ENCODE measurements at regions not wholly inside any gene's neighbourhood (a gene's known extent, or its start where the extent isn't known, plus 50 kb on each side); places are given as distances from the start of the nearest gene placed in this dataset.

DNA sequence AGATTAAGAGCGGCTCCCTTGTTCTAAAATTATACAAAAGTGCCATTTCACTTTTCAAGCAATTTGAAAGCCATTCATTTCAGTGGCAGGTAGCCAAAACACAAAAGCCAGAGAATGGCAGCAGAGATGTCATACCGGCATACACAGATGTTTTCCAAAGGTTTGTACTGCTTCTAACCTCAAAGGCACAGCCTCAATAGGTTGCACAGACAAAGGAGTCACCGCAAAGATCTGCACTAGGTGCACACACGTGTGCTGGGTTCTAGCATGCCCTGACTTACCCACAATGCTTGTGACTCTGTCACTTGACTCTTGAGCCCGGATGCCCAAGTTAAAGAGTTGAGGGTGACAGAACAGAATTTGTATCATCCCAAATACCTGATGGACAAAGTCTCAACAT is 448.9 kb upstream of the ADGRL2 start:
- intact Hi-C loops (cut with DNase I; ENCODE audit: low total_unique reads), result no loop called here
- no peaks in the 10 kb centered on the region for H3K4me1 ChIP-seq
- no peak overlapping the region for H3K27ac ChIP-seq
- H3K27me3 ChIP-seq (replicated peaks in 1 of 7), result no peaks in the 10 kb centered on the region
- WGBS, 5 donors, result 57 to 70% (median 65%) methylated on average over 5 of the region's 5 CpGs
- H3K36me3 ChIP-seq, result no peaks in the 10 kb centered on the region
- no peak for DNase-seq
- TF ChIP-seq CTCF (IDR thresholded peaks at IDR 0.05 in 8 of 11, conservative IDR thresholded peaks at IDR 0.05 in 3 of 11), result no peak
- no peak for TF ChIP-seq POLR2A (IDR thresholded peaks at IDR 0.05)
- TF ChIP-seq POLR2AphosphoS5 (IDR thresholded peaks at IDR 0.05), result no peak
- H3K9me3 ChIP-seq, result no peaks in the 10 kb centered on the region
- H3K4me3 ChIP-seq, result no peak overlapping the region

DNA sequence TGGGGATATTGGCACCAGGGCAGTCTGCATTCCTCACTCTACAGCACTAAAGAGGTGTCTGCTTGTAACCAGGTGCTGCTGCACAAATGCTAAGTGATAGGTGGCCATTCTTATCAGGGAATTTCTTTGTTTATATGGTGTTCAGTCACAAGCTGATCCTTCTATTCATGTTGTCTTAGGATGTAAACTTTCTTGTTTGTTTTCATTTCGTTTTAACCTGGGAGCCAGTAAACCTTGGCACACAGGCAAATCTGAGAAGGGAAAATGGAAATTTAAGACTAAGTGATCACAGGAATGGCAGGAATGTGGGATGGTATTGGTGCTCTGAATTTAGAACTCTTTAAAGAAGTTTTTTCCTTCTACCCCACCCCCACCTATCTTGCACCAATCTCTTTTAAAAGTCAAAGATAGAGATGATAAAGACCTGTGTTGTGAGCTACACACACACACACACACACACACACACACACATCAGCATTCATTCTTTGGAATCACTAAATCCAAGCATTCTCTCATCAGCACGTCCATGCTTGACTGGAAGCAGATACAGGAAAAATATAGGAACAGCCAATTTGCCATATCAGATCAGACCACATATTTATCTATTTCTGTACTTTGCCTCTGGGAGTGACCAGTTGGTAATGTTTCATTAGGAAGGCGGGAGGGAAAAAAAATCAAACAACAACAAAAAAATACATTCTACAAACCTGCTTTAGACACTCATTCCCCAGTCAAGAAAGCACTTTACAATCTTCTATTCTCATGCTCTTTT is 451.4 kb upstream of the ADGRL2 start:
- Histone ChIP-seq H3K27ac (no peak overlapping the region), H3K4me1 (no peaks in the 10 kb centered on the region), H3K27me3 (replicated peaks in 1 of 7) (no peaks in the 10 kb centered on the region), H3K9me3 (no peaks in the 10 kb centered on the region), H3K36me3 (no peaks in the 10 kb centered on the region), H3K4me3 (no peak overlapping the region)
- TF ChIP-seq CTCF (IDR thresholded peaks at IDR 0.05 in 8 of 11, conservative IDR thresholded peaks at IDR 0.05 in 3 of 11) (no peak), POLR2AphosphoS5 (IDR thresholded peaks at IDR 0.05) (no peak), POLR2A (IDR thresholded peaks at IDR 0.05) (no peak)
- 69 to 89% (median 75%) methylated on average over 3 of the region's 3 CpGs for WGBS, 5 donors
- intact Hi-C loops (cut with DNase I; ENCODE audit: low total_unique reads), result no loop called here
- DNase-seq, result no peak

DNA sequence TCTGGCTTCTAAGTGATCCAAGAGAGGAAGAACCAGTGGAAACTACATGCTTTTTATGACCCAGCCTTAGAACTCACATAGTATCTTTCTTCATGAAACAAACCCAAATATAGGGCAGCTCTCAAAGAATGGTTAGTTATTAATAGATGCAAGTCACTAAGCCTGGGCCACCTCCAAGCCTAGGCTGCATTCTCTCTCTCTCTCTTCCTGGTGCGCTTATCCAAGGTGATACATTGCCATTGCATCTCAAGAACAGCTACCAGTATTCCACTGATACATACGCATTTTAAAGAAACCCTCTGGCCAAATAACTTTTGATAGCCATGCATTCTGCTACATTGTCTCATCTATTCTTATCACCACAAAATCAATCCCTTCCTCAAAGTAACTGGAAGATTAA is 455.6 kb upstream of the ADGRL2 start:
- no peak overlapping the region for H3K27ac ChIP-seq
- no peak overlapping the region for H3K4me3 ChIP-seq
- intact Hi-C loops (cut with DNase I; ENCODE audit: low total_unique reads), result no loop called here
- peaks cover 0 to 7% (median 0%) of the 10 kb centered on the region in 6 donors for H3K4me1 ChIP-seq
- no peaks in the 10 kb centered on the region for H3K36me3 ChIP-seq
- no peak for TF ChIP-seq POLR2A (IDR thresholded peaks at IDR 0.05)
- WGBS, 5 donors, result 92 to 99% (median 93%) methylated on average over 2 of the region's 2 CpGs
- no peak for DNase-seq
- H3K9me3 ChIP-seq, result no peaks in the 10 kb centered on the region
- H3K27me3 ChIP-seq (replicated peaks in 1 of 7), result no peaks in the 10 kb centered on the region

- peaks cover 0 to 15% (median 0%) of the 10 kb centered on the region in 8 donors for H3K9me3 ChIP-seq
- no peak overlapping the region for H3K27ac ChIP-seq
- H3K4me1 ChIP-seq, result peaks cover 0 to 11% (median 0%) of the 10 kb centered on the region in 6 donors
- DNase-seq, result no peak
- no peaks in the 10 kb centered on the region for H3K27me3 ChIP-seq (replicated peaks in 1 of 7)
- no peaks in the 10 kb centered on the region for H3K36me3 ChIP-seq
- 13 to 40% (median 20%) methylated on average over 2 of the region's 2 CpGs for whole genome bisulfite sequencing, 5 donors
- intact Hi-C loops (cut with DNase I; ENCODE audit: low total_unique reads), result no loop called here
- H3K4me3 ChIP-seq, result no peak overlapping the region
- TF ChIP-seq POLR2AphosphoS5 (IDR thresholded peaks at IDR 0.05) (no peak), POLR2A (IDR thresholded peaks at IDR 0.05) (no peak), CTCF (IDR thresholded peaks at IDR 0.05 in 8 of 11, conservative IDR thresholded peaks at IDR 0.05 in 3 of 11) (no peak)
Measured at GRCh38 chr1:81340239-81340638, 460.5 kb upstream of the ADGRL2 start.
